OCI-LY1 (cell line): ENCODE measurements at regions not wholly inside any gene's neighbourhood (a gene's known extent, or its start where the extent isn't known, plus 50 kb on each side); places are given as distances from the start of the nearest gene placed in this dataset.

Experiments
- H2AFZ ChIP-seq: fragments of 200-600 bp; sonication (generic), shearing (Covaris generic); 2 replicates; pipeline ENCODE4 v1.6.0; 2014; ENCODE audit warnings: antibody characterized with exemption, mild to moderate bottlenecking, low read length
- H3F3A ChIP-seq: fragments of 200-600 bp; sonication (generic), shearing (Covaris generic); 2 replicates; pipeline ENCODE4 v1.6.0; 2014; ENCODE audit warnings: mild to moderate bottlenecking, antibody characterized with exemption, low read length, moderate library complexity; ENCODE audit not compliant: insufficient read depth
- H3K27ac ChIP-seq: fragments of 200-600 bp; sonication (generic); 2 replicates; pipeline ENCODE4 v1.5.1; 2014; ENCODE audit warnings: low read length, mixed run types, mild to moderate bottlenecking, low read depth; ENCODE audit not compliant: poor library complexity, severe bottlenecking
- H3K27me3 ChIP-seq: fragments of 200-600 bp; sonication (generic); 2 replicates; pipeline ENCODE4 v1.6.0; 2014; ENCODE audit warnings: antibody characterized with exemption, mild to moderate bottlenecking, low read length, moderate library complexity; ENCODE audit not compliant: insufficient read depth
- H3K36me3 ChIP-seq: fragments of 200-600 bp; sonication (generic); 2 replicates; pipeline ENCODE4 v1.6.1; 2014; ENCODE audit warnings: mild to moderate bottlenecking, antibody characterized with exemption, low read length, moderate library complexity, mixed read lengths; ENCODE audit not compliant: insufficient read depth
- H3K4me1 ChIP-seq: fragments of 200-600 bp; sonication (generic); 2 replicates; pipeline ENCODE4 v1.5.1; 2014; ENCODE audit warnings: mild to moderate bottlenecking, low read length, moderate library complexity; ENCODE audit not compliant: insufficient read depth, severe bottlenecking
- H3K4me2 ChIP-seq: fragments of 200-600 bp; sonication (generic), shearing (Covaris generic); 2 replicates; pipeline ENCODE4 v1.6.1; 2014; ENCODE audit warnings: low read length
- H3K4me3 ChIP-seq: fragments of 200-600 bp; sonication (generic); 2 replicates; pipeline ENCODE4 v1.5.1; 2014; ENCODE audit warnings: low read length, low read depth, mild to moderate bottlenecking, mixed read lengths; ENCODE audit not compliant: poor library complexity, severe bottlenecking
- H3K79me2 ChIP-seq: fragments of 200-600 bp; shearing (Covaris generic); 2 replicates; pipeline ENCODE4 v1.6.1; 2016; ENCODE audit warnings: mixed run types, low read length, mixed read lengths; ENCODE audit not compliant: insufficient read depth
- H3K9ac ChIP-seq: fragments of 200-600 bp; sonication (generic), shearing (Covaris generic); 2 replicates; pipeline ENCODE4 v1.6.1; 2014; ENCODE audit warnings: mild to moderate bottlenecking, low read length, mixed read lengths
- H3K9me2 ChIP-seq: fragments of 200-600 bp; sonication (generic), shearing (Covaris generic); 2 replicates; pipeline ENCODE4 v1.6.1; 2014; ENCODE audit warnings: low read depth, mild to moderate bottlenecking, low read length, mixed read lengths
- H3K9me3 ChIP-seq: fragments of 200-600 bp; shearing (Covaris generic); 2 replicates; pipeline ENCODE4 v1.6.1; 2014; ENCODE audit warnings: low read length, mixed read lengths
- H4K20me1 ChIP-seq: fragments of 200-600 bp; sonication (generic), shearing (Covaris generic); 2 replicates; pipeline ENCODE4 v1.6.0; 2016; ENCODE audit warnings: mild to moderate bottlenecking, low read length; ENCODE audit not compliant: insufficient read depth
- CTCF ChIP-seq: fragments of 200-600 bp; sonication (generic), shearing (Covaris generic); IDR thresholded peaks from 2 replicates; pipeline ENCODE4 v1.5.1; 2017; ENCODE audit warnings: mild to moderate bottlenecking, antibody characterized with exemption, low read length, moderate library complexity, mixed read lengths
- EZH2 ChIP-seq: fragments of 200-600 bp; sonication (generic), shearing (Covaris generic); IDR thresholded peaks from 2 replicates; pipeline ENCODE4 v1.8.0; 2017; ENCODE audit warnings: borderline replicate concordance, mixed run types, mild to moderate bottlenecking, antibody characterized with exemption, low read length, moderate library complexity, mixed read lengths

GRCh38 chr10:44192435-44192834, 192.5 kb downstream of the CXCL12 start:
- Histone ChIP-seq H3K9me3 (no peaks in the 10 kb centered on the region), H3K27me3 (no peaks in the 10 kb centered on the region), H3K9me2 (no peaks in the 10 kb centered on the region), H3K4me2 (no peak overlapping the region), H2AFZ (no peak overlapping the region), H3K4me3 (no peak overlapping the region), H3K27ac (no peak overlapping the region), H3K9ac (no peak overlapping the region), H3K4me1 (no peaks in the 10 kb centered on the region), H3F3A (no peaks in the 10 kb centered on the region), H4K20me1 (no peaks in the 10 kb centered on the region), H3K36me3 (no peaks in the 10 kb centered on the region), H3K79me2 (no peaks in the 10 kb centered on the region)
- TF ChIP-seq CTCF: no peak
- no peak for TF ChIP-seq EZH2

GRCh38 chr10:44190541-44190940, 194.4 kb downstream of the CXCL12 start:
- H2AFZ ChIP-seq: no peak overlapping the region
- no peaks in the 10 kb centered on the region for H3K9me3 ChIP-seq
- H3K9ac ChIP-seq: no peak overlapping the region
- H3K27ac ChIP-seq: no peak overlapping the region
- H3K4me1 ChIP-seq: no peaks in the 10 kb centered on the region
- H3K27me3 ChIP-seq: no peaks in the 10 kb centered on the region
- no peaks in the 10 kb centered on the region for H4K20me1 ChIP-seq
- H3K4me2 ChIP-seq: no peak overlapping the region
- H3K36me3 ChIP-seq: no peaks in the 10 kb centered on the region
- H3K4me3 ChIP-seq: no peak overlapping the region
- no peaks in the 10 kb centered on the region for H3K79me2 ChIP-seq
- TF ChIP-seq EZH2 (no peak), CTCF (no peak)
- H3F3A ChIP-seq: no peaks in the 10 kb centered on the region
- H3K9me2 ChIP-seq: no peaks in the 10 kb centered on the region

DNA sequence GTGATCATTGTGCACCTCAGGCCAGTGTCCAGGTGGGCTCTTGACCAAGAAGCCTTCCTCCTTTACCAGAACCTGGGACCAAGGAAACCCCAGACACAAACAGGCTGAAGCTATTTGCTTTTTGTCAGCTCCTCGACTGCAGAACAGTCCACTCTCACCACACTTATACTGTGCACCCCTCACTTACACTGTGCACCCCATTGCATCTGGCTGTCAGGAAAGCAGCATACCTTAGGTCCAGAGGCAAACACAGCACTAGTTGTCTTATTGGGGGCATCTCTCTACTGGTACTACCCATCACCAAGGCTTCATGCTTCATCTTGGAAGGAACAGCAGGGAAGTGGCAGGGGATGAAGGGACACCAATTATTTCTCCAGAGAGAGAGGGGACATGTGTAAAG, 198.1 kb downstream of the CXCL12 start:
- Histone ChIP-seq H3K27me3 (no peaks in the 10 kb centered on the region), H3F3A (no peaks in the 10 kb centered on the region), H3K27ac (no peak overlapping the region), H2AFZ (no peak overlapping the region), H3K9me3 (no peaks in the 10 kb centered on the region), H3K4me2 (no peak overlapping the region), H3K4me1 (no peaks in the 10 kb centered on the region), H3K79me2 (no peaks in the 10 kb centered on the region), H3K9ac (no peak overlapping the region), H3K4me3 (no peak overlapping the region), H3K36me3 (no peaks in the 10 kb centered on the region), H3K9me2 (no peaks in the 10 kb centered on the region), H4K20me1 (no peaks in the 10 kb centered on the region)
- TF ChIP-seq CTCF (no peak), EZH2 (no peak)
